Umbilical cord (tissue), 1 donor: ENCODE measurements at regions not wholly inside any gene's neighbourhood (a gene's known extent, or its start where the extent isn't known, plus 50 kb on each side); places are given as distances from the start of the nearest gene placed in this dataset.
A peak's percentile ranks its signal among the peaks of the same experiment; 100 is the strongest.
"Not testable (repeated sequence)": the region's sequence is repeated elsewhere in the genome, so short reads cannot be mapped to it uniquely, and the experiment has no call there.

Source experiments
- DNase-seq: peaks from one replicate; pipeline ENCODE4 v3.0.0-alpha.2; 2015; ENCODE audit warnings: low spot score

DNA sequence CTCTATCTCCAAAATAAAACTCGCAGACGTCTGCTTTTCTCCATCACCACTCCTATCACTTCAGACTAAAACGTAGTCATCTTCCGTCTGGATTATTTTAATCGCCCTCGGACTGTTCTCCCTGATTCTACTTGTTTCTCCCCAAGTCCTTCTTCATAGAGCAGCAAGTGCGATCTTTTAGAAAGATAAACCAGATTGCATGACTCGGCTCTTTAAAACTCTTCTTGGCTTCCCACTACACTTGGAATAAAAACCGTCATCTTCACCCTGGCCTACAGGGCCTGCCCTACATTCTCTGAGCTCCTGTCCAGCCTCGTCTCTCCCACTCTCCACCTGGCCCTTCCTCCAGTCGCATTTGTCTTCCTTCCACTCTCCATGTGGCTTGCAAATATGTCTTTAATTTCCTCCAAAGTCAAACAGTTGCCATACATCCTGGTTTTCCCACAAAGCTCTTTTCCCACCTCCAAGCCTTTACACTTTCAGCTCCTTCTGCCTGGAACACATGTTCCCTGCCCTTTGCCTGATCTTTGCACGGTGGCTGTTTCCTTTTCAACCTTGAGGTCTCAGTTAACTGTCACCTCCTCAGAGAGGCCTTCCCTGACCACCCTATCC, 70.5 kb upstream of the DHX40 start:
- no peak for DNase-seq

DNA sequence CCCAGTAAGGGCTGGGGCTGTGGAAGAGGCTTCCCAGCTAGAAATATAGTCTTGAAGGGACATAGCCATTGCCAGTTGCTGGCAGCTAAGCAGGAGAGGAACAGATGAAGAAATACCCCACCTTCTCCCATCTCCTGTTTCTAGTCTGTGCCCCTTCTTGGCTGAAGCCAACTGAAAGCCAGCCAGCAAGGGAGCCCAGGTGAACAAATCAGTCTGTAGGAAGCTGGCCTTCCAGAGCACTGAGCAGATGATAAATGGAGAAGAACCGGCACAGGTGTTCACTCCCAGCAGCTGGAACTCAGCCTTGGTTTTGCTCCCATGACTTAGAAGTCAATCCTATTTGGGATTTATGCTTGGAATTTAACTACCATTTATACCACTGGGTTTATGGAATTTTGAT, 69.2 kb upstream of the DHX40 start:
- DNase-seq: no peak

DNA sequence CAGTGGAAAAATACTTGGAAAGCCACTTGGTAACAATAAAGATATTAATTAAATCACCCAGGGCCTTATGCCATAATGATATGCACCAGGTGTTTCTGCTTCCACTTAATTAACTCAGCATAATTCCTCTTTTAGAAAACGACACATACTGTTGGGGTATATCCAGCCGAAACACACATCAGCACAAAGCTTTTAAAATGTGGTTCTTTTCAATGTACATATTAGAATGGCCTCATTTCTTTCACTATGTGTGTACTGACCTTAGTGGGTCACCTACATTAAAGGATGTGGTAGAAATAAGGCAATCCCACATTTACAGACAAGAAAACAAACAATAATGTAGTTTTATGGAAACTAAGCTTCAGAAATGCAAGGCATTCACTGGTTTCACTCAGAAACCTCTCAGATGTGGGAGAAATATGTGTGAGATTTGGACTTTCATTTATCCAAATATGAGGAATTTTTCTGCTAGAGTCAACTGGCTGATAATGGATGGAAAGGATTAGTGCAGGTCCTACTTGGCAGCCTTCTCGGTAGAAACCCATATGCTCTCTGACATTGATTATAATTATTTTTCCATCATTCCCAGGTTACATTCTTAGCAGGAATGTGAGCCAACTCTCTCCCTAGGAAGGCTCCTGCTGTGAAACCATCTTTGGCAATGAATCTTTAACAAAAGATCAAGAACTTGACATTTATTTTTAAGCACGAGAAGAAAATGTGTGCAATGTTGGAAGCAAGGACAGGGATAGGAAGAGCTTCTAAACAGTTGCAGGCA, 66.7 kb upstream of the DHX40 start:
- peak; percentile 71 for DNase-seq

DNA sequence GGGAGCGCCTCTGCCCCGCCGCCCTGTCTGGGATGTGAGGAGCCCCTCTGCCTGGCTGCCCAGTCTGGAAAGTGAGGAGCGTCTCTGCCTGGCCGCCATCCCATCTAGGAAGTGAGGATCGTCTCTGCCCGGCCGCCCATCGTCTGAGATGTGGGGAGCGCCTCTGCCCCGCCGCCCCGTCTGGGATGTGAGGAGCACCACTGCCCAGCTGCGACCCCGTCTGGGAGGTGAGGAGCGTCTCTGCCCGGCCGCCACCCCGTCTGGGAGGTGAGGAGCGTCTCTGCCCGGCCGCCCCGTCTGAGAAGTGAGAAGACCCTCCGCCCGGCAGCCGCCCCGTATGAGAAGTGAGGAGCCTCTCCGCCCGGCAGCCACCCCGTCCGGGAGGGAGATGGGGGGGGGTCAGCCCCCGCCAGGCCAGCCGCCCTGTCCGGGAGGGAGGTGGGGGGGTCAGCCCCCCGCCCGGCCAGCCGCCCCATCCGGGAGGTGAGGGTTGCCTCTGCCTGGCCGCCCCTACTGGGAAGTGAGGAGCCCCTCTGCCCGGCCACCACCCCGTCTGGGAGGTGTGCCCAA, 65.2 kb upstream of the DHX40 start:
- not testable (repeated sequence) for DNase-seq

DNA sequence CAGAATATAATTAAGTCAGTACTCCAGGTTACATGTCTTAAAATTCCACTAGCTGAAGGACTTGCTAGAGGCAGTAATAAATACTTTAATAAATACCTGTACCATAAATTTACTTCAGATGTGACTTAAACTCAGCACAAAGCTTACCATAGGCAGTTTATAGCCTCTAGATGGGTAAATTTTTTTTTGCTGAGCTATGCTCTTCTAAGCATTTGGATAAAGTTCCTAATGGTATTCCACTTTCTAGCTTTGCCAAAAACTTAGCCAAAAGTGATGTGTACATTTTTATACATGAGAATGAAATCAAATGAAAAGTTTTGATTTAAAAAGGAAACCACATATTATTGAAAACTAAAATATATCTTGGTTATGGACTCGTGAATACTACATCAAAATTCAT, 63.7 kb upstream of the DHX40 start:
- no peak for DNase-seq

DNA sequence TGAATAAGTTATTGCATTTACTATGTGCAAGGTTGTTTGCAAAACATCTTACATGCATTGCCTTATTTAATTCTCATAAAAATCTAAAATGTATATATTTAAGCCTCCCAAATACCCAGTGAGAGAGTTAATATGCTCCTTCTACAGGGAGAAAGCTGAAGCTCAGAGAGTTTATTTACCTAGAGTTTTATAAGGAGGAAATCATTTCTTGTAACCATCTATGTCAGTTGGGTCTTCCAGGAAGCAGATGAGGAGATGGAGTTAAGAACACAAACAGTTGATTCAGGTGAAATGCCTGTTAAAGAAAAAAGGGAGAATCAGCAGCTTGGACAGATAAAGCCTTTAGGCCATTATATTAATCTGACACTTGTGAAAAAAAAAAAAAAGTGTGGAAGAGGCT, 62.6 kb upstream of the DHX40 start:
- no peak for DNase-seq

DNA sequence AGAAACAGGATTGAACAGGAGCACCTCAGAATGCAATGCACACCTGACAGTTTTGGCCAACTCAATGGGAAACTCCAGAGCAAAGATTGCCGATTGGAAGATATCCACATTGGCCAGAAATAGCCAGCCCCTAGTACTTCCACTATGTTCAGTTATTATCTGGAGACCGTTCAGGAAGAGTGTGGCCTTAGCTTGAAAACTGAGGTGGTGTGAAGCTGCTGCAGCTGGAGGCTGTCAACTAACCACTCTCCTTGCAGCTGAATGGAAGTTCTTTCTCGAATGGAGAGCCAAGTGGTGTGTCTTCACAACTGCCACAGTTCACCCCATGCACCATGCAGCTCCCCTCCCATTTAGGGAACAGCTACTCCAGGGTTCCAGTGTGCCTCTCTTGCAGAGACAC, 61.9 kb upstream of the DHX40 start:
- DNase-seq: no peak

DNA sequence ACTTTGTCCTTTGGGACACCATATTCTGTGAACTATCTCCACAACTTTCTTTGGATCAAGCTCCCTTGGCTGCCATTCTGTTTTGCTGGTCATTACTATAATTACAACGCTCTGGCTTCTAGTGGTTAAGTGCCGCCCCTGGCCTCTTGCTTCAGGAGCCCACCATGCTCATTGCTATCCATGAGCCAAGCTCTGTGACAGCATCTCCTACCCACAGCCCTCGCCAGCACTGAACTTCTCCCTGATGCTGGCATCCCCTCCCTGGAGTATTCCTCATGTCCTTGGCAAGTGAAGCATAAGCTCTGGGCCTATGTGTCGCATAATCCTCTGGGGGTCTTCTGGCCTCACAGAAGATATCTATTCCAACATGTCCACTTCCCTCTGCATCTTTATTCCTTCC, 60.6 kb upstream of the DHX40 start:
- DNase-seq: no peak

DNA sequence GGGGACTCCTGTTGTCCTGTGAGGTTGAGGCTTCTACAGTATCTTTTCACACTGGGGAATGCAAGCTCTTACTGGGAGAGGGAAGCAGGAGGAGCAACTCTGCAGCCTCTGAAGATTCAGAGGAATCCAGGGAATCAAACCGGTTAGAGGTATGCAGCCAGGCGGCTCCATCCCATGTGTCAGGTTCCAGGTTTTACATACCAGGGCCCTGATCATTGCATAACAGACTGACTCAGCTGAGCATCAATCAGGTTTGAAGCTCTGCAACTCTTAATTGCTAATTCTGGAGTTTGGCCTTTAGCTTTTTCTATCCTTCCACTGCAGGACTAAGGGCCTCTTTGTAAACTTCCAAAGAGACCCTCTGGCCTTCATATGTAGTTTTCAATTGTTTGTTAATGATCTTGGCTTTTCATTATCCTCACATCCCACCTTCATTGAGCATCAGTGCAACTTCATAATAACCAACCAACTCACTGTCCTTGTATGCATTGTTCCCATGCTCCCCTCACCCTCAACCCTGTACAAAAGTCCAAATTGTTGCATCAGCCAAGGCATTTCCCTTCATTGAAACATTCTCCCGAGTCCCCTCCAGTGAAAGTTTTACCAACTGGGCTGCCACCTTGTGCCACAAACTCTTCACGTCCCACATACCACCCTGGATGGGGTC, 59.7 kb upstream of the DHX40 start:
- no peak for DNase-seq

DNA sequence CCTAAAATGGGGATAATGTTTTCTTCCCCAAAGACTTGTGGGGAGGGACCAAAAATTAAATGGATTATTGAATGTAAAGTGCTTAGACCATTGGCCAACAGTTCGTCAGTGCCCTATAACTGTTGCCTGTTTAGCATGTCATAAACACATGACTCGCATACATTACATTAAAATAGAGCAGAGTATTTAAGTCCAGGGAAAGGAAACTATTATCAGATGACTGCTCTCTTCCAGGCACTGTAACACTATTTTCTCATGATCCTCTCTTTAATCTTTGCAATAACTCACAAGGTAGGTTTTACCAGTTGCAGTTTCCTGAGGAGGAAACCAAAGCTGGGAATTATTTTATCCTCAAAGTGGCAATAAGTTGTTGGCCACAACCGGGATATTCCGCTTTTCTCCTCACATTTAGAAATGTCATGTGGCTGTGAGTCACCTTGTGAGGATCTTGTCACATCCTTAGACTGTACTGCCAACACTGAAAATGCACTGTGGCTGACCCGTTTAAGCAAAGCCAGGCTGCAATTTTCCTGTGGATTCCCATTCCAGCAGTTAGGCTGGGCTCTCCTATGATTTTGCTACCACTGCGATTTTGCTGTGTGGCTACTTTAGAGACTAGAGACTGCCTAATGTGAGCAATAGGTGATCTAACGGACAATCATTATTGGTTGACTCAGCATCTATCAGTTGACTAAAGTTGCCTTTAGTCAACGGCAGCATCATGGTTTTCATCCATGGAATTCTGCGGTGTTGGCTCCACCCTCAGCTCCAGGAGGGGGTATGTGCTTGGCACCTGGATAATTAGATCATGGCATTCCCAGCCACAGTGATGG, 58.3 kb upstream of the DHX40 start:
- DNase-seq: no peak

DNA sequence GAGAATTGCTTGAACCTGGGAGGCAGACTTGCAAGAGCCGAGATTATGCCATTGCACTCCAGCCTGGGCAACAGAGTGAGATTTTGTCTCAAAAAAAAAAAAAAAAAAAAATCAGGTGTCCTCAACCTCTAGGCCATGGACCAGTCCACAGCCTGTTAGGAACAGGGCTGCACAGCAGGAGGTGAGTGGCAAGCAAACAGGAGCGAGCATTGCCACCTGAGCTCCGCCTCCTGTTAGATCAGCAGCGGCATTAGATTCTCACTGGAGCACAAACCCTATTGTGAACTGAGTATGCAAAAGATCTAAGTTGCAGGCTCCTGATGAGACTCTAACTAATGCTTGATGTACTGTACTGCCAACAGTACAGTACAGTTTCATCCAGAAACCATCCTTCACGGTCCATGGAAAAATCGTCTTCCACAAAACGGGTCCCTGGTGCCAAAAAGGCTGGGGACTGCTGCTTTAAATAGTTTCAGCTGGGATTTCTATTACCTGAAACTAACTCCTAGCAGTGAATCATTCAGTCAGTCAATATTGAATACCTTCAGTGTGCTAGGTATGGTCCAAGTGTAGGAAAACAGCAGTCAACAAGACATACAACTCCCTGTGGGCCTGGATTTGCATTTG, 56.3 kb upstream of the DHX40 start:
- no peak for DNase-seq

DNA sequence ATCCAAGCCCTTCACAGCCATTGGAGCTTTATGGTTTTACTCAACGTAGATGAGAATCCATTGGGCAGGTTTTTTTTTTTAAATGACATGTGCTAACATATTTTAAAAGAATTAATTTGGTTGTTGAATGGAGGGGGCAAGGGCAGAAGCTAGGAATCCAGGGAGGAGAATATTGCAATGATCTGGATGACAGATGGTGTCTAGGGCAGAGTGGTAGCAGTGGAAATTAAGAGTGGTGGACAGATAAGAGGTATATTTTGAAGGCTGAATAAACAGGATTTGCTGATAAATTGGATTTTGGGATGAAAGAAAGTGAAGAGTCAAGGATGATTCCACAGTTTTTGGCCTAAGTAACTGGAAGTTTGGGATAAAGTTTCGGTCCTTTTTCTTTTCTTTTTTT, 54.8 kb upstream of the DHX40 start:
- no peak for DNase-seq

DNA sequence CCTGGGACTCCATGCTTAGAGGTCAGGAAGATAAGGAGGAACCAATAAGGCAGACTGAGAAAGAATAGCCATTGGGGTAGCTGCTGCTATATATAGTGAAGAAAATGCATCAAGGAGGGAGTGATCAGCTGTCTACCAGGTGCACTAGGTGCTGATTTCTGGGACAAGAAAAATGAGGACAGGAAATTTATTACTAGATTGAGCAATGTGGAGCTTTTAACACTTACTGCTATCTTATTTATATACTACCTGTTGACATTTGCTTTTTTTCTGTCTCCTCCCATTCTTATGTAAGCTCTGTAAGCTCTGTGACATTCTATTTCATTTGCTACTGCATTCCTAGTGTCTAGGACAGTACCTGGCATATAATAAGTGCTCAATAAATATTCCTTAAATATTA, 53.7 kb upstream of the DHX40 start:
- DNase-seq: no peak

DNA sequence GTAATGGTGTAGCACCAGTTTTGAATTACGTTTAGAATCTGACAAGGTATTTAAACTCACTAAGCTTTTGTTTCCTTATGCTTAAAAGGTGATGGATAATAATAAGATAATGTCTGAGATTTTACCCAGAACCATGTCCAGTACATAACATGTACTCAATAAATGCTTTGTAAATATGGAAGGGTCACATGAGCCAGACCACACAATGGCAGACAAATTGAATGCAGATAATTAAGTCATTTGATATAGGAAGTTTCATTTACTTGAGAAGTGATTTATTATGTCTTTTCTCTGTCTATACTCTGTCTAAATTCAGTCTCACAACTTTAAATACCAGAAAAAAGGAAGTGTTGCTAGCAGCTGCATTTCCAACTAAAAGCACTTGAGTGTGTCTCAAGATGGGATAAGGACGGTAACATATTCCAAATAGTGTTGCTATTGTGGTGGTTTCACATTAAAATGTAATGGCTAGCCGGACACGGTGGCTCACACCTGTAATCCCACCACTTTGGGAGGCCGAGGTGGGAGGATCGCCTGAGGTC, 52.5 kb upstream of the DHX40 start:
- no peak for DNase-seq

DNA sequence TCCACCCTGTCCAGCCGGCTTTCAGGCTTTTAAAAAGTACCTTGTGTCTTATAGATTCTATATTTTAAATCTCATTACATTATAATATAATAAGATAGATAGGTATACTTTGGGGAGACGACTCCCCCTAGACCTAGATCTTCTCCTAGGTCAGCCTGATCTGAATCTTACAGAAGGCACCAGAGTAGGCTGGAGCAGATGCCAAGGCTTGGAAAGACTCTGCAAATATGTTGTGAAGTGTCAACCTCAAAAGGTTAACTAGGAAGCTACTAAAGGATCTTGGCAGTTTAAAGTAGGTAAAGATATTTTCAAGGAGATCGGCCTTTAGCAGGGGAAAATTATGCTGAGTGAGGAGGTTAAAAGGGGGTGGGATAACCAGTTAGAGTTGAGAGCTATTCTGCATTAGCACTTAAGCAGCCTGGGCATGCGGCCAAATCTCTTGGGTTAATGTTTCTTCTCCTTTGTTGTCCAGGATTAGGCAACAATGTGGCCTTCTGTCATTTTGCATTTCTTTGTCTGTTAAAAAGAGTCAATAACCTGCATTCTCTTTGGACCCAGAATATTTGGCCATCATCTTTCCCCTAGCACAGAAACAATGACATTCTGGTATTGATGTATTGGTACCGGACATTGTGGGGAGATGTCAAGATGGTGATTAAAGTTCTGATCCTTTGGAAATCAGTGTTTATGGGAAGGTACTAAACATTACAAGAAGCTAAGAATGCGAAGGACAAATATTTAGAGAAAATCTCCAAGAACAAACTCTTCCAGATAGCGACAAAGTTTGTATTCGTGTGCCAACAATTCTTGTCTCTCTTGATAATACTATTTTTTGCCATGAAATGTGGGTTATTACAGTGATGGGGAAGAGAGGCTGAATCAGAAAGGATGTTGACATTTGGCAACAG, 51.2 kb upstream of the DHX40 start:
- peak; percentile 76 for DNase-seq
